Ureter (tissue), 1 donor: ENCODE measurements at regions not wholly inside any gene's neighbourhood (a gene's known extent, or its start where the extent isn't known, plus 50 kb on each side); places are given as distances from the start of the nearest gene placed in this dataset.
"Not testable (repeated sequence)": the region's sequence is repeated elsewhere in the genome, so short reads cannot be mapped to it uniquely, and the experiment has no call there.

Source experiments
- DNase-seq: peaks from one replicate; pipeline ENCODE4 v3.0.0-alpha.2; 2020; ENCODE audit warnings: low spot score
- donor health status: DM: yes; HTN: yes; CAD: no.

- no peak for DNase-seq
Measured at GRCh38 chr9:38255599-38255998, 136.9 kb upstream of the ALDH1B1 start.

GRCh38 chr9:38254756-38255155 is 137.7 kb upstream of the ALDH1B1 start:
- no peak for DNase-seq

GRCh38 chr9:38254151-38254550 is 138.4 kb upstream of the ALDH1B1 start:
- no peak for DNase-seq

GRCh38 chr9:38253200-38253599 is 139.3 kb upstream of the ALDH1B1 start:
- DNase-seq: no peak

- DNase-seq: no peak
Measured at GRCh38 chr9:38251036-38251860, 141.3 kb upstream of the ALDH1B1 start.

- DNase-seq: no peak
Measured at GRCh38 chr9:38250279-38251035, 142.0 kb upstream of the ALDH1B1 start.

GRCh38 chr9:38249587-38250210 is 142.8 kb upstream of the ALDH1B1 start:
- no peak for DNase-seq

GRCh38 chr9:38249049-38249448 is 143.5 kb upstream of the ALDH1B1 start:
- DNase-seq: no peak

GRCh38 chr9:38246833-38247232 is 145.7 kb upstream of the ALDH1B1 start:
- no peak for DNase-seq

DNA sequence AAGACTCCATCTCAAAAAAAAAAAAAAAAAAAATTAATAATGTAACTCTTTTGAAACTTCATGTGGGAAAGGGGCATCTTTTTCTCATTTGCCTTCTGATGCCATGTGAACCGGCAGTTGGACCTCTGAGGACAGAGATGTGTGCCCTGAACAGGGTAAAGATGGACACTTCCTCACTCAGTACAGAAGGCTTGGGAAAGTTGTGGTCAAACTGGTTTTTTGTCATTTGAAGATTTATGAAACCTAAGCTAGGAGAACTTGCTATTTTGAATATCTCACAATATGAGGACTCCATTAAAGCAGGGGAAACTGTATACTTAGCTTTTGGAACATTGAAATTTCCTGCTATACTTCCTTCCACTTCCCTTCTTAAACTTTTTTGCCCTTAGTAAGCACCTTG is 147.5 kb upstream of the ALDH1B1 start:
- no peak for DNase-seq

DNA sequence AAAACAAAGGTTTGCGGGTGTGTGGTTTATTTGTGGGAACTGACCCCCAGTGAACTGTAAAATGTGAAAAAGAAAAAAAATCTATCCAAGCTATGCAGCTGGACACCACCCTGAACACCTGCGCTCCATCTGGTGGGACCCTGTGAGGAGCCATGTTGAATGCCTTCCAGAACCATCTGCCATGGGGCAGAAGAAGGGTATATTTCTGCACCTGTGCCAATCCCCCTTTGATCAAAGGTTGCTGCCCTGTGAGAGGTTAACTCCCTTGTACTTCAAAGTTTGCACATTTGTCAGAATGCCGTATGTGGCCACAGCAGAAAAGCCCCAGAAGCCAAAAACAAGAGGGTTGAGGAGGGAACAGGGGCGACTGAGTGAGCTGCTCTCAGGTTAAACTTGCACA is 148.5 kb upstream of the ALDH1B1 start:
- DNase-seq: no peak

GRCh38 chr9:38242151-38242550 is 150.4 kb upstream of the ALDH1B1 start:
- DNase-seq: not testable (repeated sequence)

DNA sequence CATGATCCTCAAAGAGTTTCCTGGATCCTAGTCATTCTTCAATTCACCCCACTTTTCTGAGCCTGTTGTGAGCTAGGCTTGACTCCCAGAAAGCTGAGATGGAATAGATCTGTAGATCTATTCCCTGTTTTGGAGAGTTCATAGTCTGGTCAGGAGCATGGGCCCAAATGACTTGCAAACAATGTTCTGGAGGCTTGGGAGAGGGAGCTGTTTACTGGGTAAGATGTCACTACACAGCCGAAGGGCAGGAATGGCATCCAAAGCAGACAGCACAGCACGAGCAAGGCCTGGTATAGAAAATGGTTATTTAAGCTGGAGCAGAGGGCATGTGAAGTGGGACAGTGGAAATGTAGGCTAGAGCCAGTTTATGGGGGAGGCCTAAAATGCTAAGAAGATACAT is 152.5 kb upstream of the ALDH1B1 start:
- no peak for DNase-seq

DNA sequence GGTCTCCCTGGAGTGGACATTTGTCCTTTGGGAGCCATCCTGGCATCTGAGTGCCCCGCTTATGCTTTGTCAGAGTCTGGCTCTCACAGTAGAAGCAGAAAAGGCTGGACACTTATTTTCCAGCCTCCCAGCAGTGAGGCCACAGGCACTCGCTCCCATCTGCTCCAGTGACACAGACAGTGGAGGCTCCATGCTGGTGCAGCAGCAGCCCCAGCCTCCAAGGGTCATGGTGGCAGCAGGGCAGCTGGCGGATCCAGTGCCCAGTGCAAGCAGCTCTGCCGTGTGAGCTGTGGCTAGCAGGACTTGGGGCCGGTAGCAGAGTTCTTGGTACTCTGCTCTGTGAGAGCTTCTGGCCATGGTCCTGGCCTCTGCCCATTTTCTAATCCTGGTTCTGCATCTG is 157.3 kb upstream of the ALDH1B1 start:
- peak; percentile 22 for DNase-seq

DNA sequence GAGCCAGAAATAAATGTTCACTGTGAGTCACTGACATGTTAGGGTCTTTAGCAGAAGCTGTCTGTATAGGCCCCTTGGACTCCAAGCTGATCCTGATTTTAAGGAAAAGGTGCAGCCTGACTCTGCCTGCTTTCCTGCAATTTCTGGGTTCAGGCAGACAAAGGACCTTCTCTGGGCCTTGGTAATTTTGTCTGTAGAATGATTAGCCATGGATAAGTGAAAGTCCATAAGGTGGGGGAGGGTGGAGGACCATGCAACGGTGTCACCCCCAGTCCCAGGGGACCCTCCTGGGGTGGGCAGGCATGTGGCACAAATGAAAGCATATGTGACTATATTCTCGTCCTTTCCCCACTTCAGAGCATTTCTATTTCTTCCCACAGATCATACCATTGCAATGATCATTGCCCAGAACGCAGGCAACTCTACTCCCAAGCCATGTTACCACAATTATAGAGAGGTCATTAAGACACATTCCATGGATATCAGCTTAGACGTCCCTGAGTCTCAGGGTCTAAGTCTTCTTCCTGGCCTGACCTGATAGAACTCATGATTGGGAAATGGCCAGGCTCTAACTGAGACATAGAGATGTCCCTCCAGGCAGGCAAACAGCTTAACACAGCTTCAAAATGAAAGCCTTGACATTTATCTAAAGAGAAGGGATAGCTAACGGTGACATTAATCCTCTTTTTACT is 157.9 kb upstream of the ALDH1B1 start:
- peak; percentile 10 for DNase-seq

- DNase-seq: peak; percentile 14
Measured at GRCh38 chr9:38233796-38234355, 158.6 kb upstream of the ALDH1B1 start.

- peak; percentile 24 for DNase-seq
Measured at GRCh38 chr9:38233343-38233742, 159.2 kb upstream of the ALDH1B1 start.

- DNase-seq: peak; percentile 17
Measured at GRCh38 chr9:38232895-38233294, 159.6 kb upstream of the ALDH1B1 start.

DNA sequence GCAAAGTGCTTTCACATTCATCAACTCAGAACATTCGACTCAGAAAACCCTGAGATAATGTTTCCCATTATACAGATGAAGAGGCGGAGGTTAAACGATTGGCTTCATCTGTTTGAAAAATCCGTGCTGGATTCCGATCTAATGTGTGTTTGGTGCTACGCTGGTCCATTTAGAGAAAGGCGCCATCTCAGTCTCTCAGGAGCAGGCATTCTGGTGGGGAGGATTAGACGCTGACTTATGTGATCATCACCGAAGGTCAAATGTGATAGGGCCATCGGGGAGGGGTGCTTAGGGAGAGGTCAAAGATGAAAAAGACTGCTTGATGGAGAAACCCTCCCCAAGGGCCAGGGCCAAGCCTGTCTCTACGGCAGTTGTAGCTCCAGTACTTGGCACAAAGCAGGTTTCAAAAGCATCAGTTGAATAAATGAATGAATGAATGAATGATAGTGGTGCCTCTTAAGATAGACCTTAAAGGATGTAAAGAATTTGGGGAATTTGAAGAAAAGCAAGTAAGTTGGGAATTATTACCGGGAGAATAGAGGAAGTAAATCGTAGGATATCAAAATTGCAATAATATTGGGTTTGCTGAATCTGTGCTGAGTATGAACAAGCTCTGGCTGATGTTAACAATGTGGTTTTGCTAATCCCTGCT is 160.6 kb upstream of the SHB start:
- DNase-seq: peak; percentile 17

GRCh38 chr9:38229104-38229500 is 160.1 kb upstream of the SHB start:
- DNase-seq: peak; percentile 29
